ENCODE measurements at regions not wholly inside any gene's neighbourhood (a gene's known extent, or its start where the extent isn't known, plus 50 kb on each side); places are given as distances from the start of the nearest gene placed in this dataset.
"Not testable (repeated sequence)": the region's sequence is repeated elsewhere in the genome, so short reads cannot be mapped to it uniquely, and the experiment has no call there.

- ATAC-seq (no peak), DNase-seq (no peak)
- no peak overlapping the region for H3K4me3 Mint-ChIP-seq
- H3K9me3 Mint-ChIP-seq, result no peaks in the 10 kb centered on the region
- intact Hi-C loops (cut with micrococcal nuclease), result no loop called here
- CTCF ChIA-PET, result no interaction called here
- no peak for TF ChIP-seq CTCF (IDR thresholded peaks at IDR 0.05)
- H3K36me3 Mint-ChIP-seq (ENCODE audit: low read depth), result no peaks in the 10 kb centered on the region
- no peak overlapping the region for H3K27ac Mint-ChIP-seq
- POLR2A ChIA-PET, result no interaction called here
- no peaks in the 10 kb centered on the region for H3K4me1 Mint-ChIP-seq (ENCODE audit: low read depth)
- H3K27me3 Mint-ChIP-seq, result peaks cover 5% of the 10 kb centered on the region
These were observed 254.8 kb upstream of the SULF2 start for GRCh38 chr20:48040051-48040450.

- H3K4me1 Mint-ChIP-seq (ENCODE audit: low read depth), result no peaks in the 10 kb centered on the region
- POLR2A ChIA-PET, result no interaction called here
- H3K9me3 Mint-ChIP-seq, result no peaks in the 10 kb centered on the region
- CTCF ChIA-PET, result no interaction called here
- H3K27ac Mint-ChIP-seq, result no peak overlapping the region
- H3K4me3 Mint-ChIP-seq, result no peak overlapping the region
- no peaks in the 10 kb centered on the region for H3K36me3 Mint-ChIP-seq (ENCODE audit: low read depth)
- DNase-seq, result no peak
- TF ChIP-seq CTCF (IDR thresholded peaks at IDR 0.05), result no peak
- peaks cover 5% of the 10 kb centered on the region for H3K27me3 Mint-ChIP-seq
- intact Hi-C loops (cut with micrococcal nuclease), result no loop called here
- ATAC-seq, result no peak
These were observed 254.2 kb upstream of the SULF2 start for GRCh38 chr20:48039514-48039913.

GRCh38 chr20:48038713-48039112 lies 253.4 kb upstream of the SULF2 start:
- ATAC-seq, result no peak
- POLR2A ChIA-PET, result no interaction called here
- TF ChIP-seq CTCF (IDR thresholded peaks at IDR 0.05), result no peak

GRCh38 chr20:48037798-48038197 lies 252.5 kb upstream of the SULF2 start:
- not testable (repeated sequence) for H3K4me3 Mint-ChIP-seq

More at GRCh38 chr20:48038713-48039112, 253.4 kb upstream of the SULF2 start:
- no peak for DNase-seq
- intact Hi-C loops (cut with micrococcal nuclease), result no loop called here
- Mint-ChIP-seq H3K27me3 (peaks cover 5% of the 10 kb centered on the region), H3K9me3 (no peaks in the 10 kb centered on the region), H3K27ac (no peak overlapping the region), H3K36me3 (ENCODE audit: low read depth) (no peaks in the 10 kb centered on the region), H3K4me3 (no peak overlapping the region), H3K4me1 (ENCODE audit: low read depth) (no peaks in the 10 kb centered on the region)
- CTCF ChIA-PET, result no interaction called here

GRCh38 chr20:48035961-48036731 lies 250.9 kb upstream of the SULF2 start:
- Mint-ChIP-seq H3K27me3 (peaks cover 7% of the 10 kb centered on the region), H3K4me1 (ENCODE audit: low read depth) (no peaks in the 10 kb centered on the region), H3K27ac (no peak overlapping the region), H3K4me3 (no peak overlapping the region), H3K36me3 (ENCODE audit: low read depth) (no peaks in the 10 kb centered on the region), H3K9me3 (no peaks in the 10 kb centered on the region)
- DNase-seq (no peak), ATAC-seq (no peak)
- ChIA-PET CTCF (no interaction called here), POLR2A (no interaction called here)
- intact Hi-C loops (cut with micrococcal nuclease), result no loop called here
- TF ChIP-seq CTCF (IDR thresholded peaks at IDR 0.05), result no peak

More at GRCh38 chr20:48037798-48038197, 252.5 kb upstream of the SULF2 start:
- H3K27me3 Mint-ChIP-seq; H3K4me1 Mint-ChIP-seq (ENCODE audit: low read depth); CTCF ChIA-PET; intact Hi-C loops (cut with micrococcal nuclease); H3K36me3 Mint-ChIP-seq (ENCODE audit: low read depth); DNase-seq; H3K27ac Mint-ChIP-seq; POLR2A ChIA-PET; H3K9me3 Mint-ChIP-seq; ATAC-seq: not testable (repeated sequence)
